HL-60 (cell line): ENCODE measurements at regions not wholly inside any gene's neighbourhood (a gene's known extent, or its start where the extent isn't known, plus 50 kb on each side); places are given as distances from the start of the nearest gene placed in this dataset.
A peak's percentile ranks its signal among the peaks of the same experiment; 100 is the strongest.

Source experiments
- CTCF ChIP-seq: IDR thresholded peaks from one replicate; pipeline ENCODE4 v1.5.1; 2011; ENCODE audit warnings: low read length, control low read depth, inconsistent platforms; ENCODE audit not compliant: insufficient read depth
- GABPA ChIP-seq: IDR thresholded peaks from 2 replicates; pipeline ENCODE4 v1.6.1; 2012; ENCODE audit warnings: low read depth
- POLR2AphosphoS5 ChIP-seq: IDR thresholded peaks from 2 replicates; pipeline ENCODE4 v1.6.1; 2012; ENCODE audit warnings: low read depth
- SPI1 ChIP-seq: IDR thresholded peaks from 2 replicates; pipeline ENCODE4 v1.6.1; 2012; ENCODE audit warnings: low read depth, mild to moderate bottlenecking, borderline replicate concordance
- TF ChIP-seq, protein P1 (sequence below): IDR thresholded peaks from 2 replicates; pipeline ENCODE4 v1.6.1; 2012; ENCODE audit warnings: low read depth; ENCODE audit not compliant: insufficient replicate concordance

GRCh38 chr3:177777699-177778098 lies 580.4 kb upstream of the TBL1XR1 start:
- TF ChIP-seq CTCF (peak; percentile 52), GABPA (no peak), POLR2AphosphoS5 (no peak), SPI1 (no peak)
- TF ChIP-seq, protein P1, sequence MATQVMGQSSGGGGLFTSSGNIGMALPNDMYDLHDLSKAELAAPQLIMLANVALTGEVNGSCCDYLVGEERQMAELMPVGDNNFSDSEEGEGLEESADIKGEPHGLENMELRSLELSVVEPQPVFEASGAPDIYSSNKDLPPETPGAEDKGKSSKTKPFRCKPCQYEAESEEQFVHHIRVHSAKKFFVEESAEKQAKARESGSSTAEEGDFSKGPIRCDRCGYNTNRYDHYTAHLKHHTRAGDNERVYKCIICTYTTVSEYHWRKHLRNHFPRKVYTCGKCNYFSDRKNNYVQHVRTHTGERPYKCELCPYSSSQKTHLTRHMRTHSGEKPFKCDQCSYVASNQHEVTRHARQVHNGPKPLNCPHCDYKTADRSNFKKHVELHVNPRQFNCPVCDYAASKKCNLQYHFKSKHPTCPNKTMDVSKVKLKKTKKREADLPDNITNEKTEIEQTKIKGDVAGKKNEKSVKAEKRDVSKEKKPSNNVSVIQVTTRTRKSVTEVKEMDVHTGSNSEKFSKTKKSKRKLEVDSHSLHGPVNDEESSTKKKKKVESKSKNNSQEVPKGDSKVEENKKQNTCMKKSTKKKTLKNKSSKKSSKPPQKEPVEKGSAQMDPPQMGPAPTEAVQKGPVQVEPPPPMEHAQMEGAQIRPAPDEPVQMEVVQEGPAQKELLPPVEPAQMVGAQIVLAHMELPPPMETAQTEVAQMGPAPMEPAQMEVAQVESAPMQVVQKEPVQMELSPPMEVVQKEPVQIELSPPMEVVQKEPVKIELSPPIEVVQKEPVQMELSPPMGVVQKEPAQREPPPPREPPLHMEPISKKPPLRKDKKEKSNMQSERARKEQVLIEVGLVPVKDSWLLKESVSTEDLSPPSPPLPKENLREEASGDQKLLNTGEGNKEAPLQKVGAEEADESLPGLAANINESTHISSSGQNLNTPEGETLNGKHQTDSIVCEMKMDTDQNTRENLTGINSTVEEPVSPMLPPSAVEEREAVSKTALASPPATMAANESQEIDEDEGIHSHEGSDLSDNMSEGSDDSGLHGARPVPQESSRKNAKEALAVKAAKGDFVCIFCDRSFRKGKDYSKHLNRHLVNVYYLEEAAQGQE, result no peak
